H1 (cell line): ENCODE measurements at regions not wholly inside any gene's neighbourhood (a gene's known extent, or its start where the extent isn't known, plus 50 kb on each side); places are given as distances from the start of the nearest gene placed in this dataset.

ENCODE experiments used
- POLR2A ChIP-seq, 2 experiments: IDR thresholded peaks; 1 replicate in 1 of 2; 2 replicates in 1 of 2; pipeline ENCODE4 v1.6.1; 2011; ENCODE audit warnings: low read depth in 2 of 2, low read length in 2 of 2, mild to moderate bottlenecking in 2 of 2; ENCODE audit errors: control extremely low read depth in 1 of 2
- SAP30 ChIP-seq: fragments of 300-600 bp; sonication (generic); IDR thresholded peaks from 2 replicates; pipeline ENCODE4 v1.7.1; 2012; ENCODE audit warnings: low read length, moderate library complexity, mild to moderate bottlenecking, inconsistent platforms; ENCODE audit not compliant: insufficient read depth, insufficient replicate concordance
- SIRT6 ChIP-seq: IDR thresholded peaks from one replicate; pipeline ENCODE4 v1.7.1; 2012; ENCODE audit warnings: low read length, inconsistent platforms
- SP2 ChIP-seq: IDR thresholded peaks from 2 replicates; pipeline ENCODE4 v1.6.1; 2012; ENCODE audit warnings: mild to moderate bottlenecking, low read length, inconsistent platforms

GRCh38 chr2:12612671-12613070, 104.1 kb upstream of the TRIB2 start (continued):
- TF ChIP-seq SAP30 (no peak), SP2 (no peak), POLR2A (IDR thresholded peaks at IDR 0.05; ENCODE audit: control extremely low read depth in 1 of 2, low read depth in 2 of 2, low read length in 2 of 2) (no peak), SIRT6 (no peak)
